Activated B cell treated with CpG ODN at 0.5 μM for 24 hours (primary cell): ENCODE measurements at regions not wholly inside any gene's neighbourhood (a gene's known extent, or its start where the extent isn't known, plus 50 kb on each side); places are given as distances from the start of the nearest gene placed in this dataset.
"Not testable (repeated sequence)": the region's sequence is repeated elsewhere in the genome, so short reads cannot be mapped to it uniquely, and the experiment has no call there.

ENCODE experiments used
- ATAC-seq: fragments of 200-7000 bp; cut with Tn5 transposase; one replicate; pipeline ENCODE4 v1.10.0; 2021; ENCODE audit warnings: low read depth, mild to moderate bottlenecking, moderate library complexity
- CTCF ChIA-PET: fragments of 350-600 bp; sonication (Branson Sonifier 250); formaldehyde crosslinking; loops from one replicate; lab custom pipeline; 2021; ENCODE audit warnings: antibody characterized with exemption; lab: Charles Lee
- POLR2A ChIA-PET: fragments of 350-600 bp; sonication (Branson Sonifier 250); formaldehyde crosslinking; loops from one replicate; lab custom pipeline; 2021; ENCODE audit warnings: antibody characterized with exemption; lab: Charles Lee
- DNase-seq: peaks from one replicate; pipeline ENCODE4 v3.0.0; 2022
- H3K27ac Mint-ChIP-seq: one replicate; pipeline ENCODE4 v1.8.0; 2020; ENCODE audit warnings: mixed read lengths
- H3K27me3 Mint-ChIP-seq: one replicate; pipeline ENCODE4 v1.8.0; 2021; ENCODE audit warnings: mixed read lengths
- H3K36me3 Mint-ChIP-seq: one replicate; pipeline ENCODE4 v1.8.0; 2021; ENCODE audit warnings: low read depth, mixed read lengths
- H3K4me1 Mint-ChIP-seq: one replicate; pipeline ENCODE4 v1.8.0; 2021; ENCODE audit warnings: mixed read lengths
- H3K4me3 Mint-ChIP-seq: one replicate; pipeline ENCODE4 v1.8.0; 2020; ENCODE audit warnings: mild to moderate bottlenecking, mixed read lengths
- H3K9me3 Mint-ChIP-seq: one replicate; pipeline ENCODE4 v1.8.0; 2020; ENCODE audit warnings: mixed read lengths
- intact Hi-C: fragments of 100-400 bp; cut with micrococcal nuclease; formaldehyde crosslinking; loops from one replicate; pipeline ENCODE4 v1.15.1; 2024
- TF ChIP-seq, protein P1 (sequence below): fragments of 200-600 bp; IDR thresholded peaks from one replicate; pipeline ENCODE4 v1.8.0; 2022; ENCODE audit warnings: antibody characterized with exemption, mild to moderate bottlenecking

DNA sequence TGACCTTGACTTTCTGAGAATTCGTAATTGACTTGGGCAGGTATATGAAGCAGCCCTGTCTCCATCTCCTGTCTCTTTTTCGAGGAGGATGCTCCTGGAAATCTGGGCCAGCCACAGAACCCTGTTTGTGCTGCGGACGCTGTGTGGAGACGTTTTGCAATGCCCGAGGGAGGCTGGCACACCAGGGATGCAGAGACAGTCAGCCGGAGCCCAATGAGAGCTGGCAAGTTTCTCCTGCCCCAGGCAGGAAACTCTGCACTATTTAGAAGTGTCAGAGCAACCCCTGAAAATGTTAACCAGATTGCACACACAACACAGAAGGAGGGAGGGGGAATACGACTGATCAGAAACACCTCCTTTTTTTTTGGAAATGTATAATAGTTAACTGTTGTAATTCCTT is 103.2 kb upstream of the DYRK2 start:
- Mint-ChIP-seq H3K4me1 (peaks cover 19% of the 10 kb centered on the region), H3K36me3 (no peaks in the 10 kb centered on the region), H3K27me3 (no peaks in the 10 kb centered on the region), H3K9me3 (no peaks in the 10 kb centered on the region), H3K27ac (no peak overlapping the region), H3K4me3 (no peak overlapping the region)
- POLR2A ChIA-PET = no interaction called here
- TF ChIP-seq, protein P1, sequence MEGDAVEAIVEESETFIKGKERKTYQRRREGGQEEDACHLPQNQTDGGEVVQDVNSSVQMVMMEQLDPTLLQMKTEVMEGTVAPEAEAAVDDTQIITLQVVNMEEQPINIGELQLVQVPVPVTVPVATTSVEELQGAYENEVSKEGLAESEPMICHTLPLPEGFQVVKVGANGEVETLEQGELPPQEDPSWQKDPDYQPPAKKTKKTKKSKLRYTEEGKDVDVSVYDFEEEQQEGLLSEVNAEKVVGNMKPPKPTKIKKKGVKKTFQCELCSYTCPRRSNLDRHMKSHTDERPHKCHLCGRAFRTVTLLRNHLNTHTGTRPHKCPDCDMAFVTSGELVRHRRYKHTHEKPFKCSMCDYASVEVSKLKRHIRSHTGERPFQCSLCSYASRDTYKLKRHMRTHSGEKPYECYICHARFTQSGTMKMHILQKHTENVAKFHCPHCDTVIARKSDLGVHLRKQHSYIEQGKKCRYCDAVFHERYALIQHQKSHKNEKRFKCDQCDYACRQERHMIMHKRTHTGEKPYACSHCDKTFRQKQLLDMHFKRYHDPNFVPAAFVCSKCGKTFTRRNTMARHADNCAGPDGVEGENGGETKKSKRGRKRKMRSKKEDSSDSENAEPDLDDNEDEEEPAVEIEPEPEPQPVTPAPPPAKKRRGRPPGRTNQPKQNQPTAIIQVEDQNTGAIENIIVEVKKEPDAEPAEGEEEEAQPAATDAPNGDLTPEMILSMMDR = no peak
- no peak for DNase-seq
- intact Hi-C loops = no loop called here
- CTCF ChIA-PET = no interaction called here
- no peak for ATAC-seq

DNA sequence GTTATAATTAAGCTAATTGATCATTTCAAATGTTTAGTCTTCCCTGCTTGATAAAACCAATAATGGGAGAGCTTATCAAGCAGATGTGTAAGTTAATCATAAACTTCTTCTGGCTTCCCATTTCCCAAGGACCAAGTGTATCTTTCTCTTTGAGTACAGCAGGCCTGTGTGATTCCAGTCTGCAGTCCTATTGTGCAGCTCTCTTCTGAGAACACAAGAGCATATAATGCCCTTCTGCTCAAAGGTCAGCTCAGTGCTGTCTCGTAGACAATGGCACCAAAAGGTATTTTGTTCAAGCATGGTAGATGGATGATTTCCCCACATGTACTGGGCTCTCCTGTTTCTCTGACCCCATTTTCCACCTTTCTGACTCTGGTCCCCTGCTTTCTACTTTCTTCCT is 101.8 kb upstream of the DYRK2 start:
- Mint-ChIP-seq H3K4me1 (peaks cover 18% of the 10 kb centered on the region), H3K9me3 (no peaks in the 10 kb centered on the region), H3K4me3 (no peak overlapping the region), H3K27me3 (no peaks in the 10 kb centered on the region), H3K36me3 (no peaks in the 10 kb centered on the region), H3K27ac (no peak overlapping the region)
- intact Hi-C loops = no loop called here
- TF ChIP-seq, protein P1 = no peak
- no peak for ATAC-seq
- CTCF ChIA-PET = no interaction called here
- POLR2A ChIA-PET = no interaction called here
- DNase-seq = no peak

DNA sequence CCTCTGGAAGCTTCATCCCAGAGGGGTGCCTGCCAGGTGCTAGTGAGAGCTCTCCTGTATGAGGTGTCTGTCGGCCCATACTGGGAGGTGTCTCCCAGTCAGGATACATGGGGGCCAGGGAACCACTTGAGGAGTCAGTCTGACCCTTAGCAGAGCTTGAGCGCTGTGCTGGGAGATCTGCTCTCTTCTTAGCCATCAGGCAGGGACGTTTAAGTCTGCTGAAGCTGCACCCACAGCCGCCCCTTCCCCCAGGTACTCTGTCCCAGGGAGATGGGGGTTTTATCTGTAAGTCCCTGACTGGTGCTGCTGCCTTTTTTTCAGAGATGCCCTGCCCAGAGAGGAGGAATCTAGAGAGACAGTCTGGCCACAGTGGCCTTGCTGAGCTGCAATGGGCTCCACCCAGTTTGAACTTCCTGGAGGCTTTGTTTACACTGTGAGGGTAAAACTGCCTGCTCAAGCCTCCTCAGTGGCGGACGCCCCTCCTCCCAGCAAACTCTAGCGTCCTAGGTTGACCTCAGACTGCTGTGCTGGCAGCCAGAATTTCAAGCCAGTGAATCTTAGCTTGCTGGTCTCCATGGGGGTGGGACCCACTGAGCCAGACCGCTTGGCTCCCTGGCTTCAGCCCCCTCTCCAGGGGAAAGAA is 93.3 kb upstream of the DYRK2 start:
- H3K4me3 Mint-ChIP-seq, ATAC-seq, H3K9me3 Mint-ChIP-seq, H3K36me3 Mint-ChIP-seq, CTCF ChIA-PET, H3K27ac Mint-ChIP-seq, DNase-seq, H3K27me3 Mint-ChIP-seq, intact Hi-C loops, POLR2A ChIA-PET: not testable (repeated sequence)
- H3K4me1 Mint-ChIP-seq = peaks cover 17% of the 10 kb centered on the region

DNA sequence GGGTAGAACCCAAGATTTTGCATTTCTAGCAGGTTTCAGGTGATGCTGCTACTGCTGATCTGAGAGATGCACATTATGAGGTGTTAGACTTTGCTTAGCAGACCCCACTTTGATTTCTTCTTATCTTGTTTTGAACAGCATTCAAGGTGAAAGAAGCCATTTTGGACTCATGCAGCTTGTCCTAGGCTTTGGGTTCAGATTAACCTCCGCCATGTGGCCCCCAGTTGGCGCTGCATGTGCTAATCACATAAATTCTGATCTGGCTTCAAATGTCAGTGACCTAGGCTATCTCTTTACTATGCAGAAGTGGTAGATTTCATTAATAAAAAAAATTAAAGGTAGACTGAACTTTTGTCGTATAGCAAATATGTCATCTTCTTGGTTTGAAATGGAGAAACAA is 89.8 kb upstream of the DYRK2 start:
- Mint-ChIP-seq H3K36me3 (no peaks in the 10 kb centered on the region), H3K9me3 (peaks cover 7% of the 10 kb centered on the region), H3K4me1 (peaks cover 10% of the 10 kb centered on the region), H3K27ac (no peak overlapping the region), H3K27me3 (peaks cover 2% of the 10 kb centered on the region), H3K4me3 (no peak overlapping the region)
- TF ChIP-seq, protein P1 = no peak
- ATAC-seq (no peak), DNase-seq (no peak)
- CTCF ChIA-PET = no interaction called here
- intact Hi-C loops = no loop called here
- POLR2A ChIA-PET = no interaction called here

DNA sequence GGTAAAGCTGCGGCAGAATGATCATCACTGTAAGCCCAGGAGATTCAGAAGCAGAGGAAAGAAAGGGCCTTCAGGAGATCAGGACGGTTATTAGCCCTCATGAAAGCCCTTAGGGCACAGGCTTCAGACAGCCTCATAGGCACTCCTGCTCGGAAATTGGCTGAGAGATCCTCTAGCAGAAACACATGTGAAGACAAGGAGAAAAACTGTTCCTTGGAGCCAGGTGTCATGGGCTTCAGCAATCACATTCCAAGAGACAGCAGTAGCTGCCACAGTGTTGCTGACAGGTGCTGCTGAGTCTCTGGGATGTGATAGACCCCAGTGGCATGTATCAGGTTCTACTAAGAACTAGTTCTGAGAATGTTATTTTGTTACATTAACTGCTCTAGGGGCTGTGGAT is 88.8 kb upstream of the DYRK2 start:
- ChIA-PET POLR2A (no interaction called here), CTCF (no interaction called here)
- no peaks in the 10 kb centered on the region for H3K36me3 Mint-ChIP-seq
- TF ChIP-seq, protein P1 = no peak
- intact Hi-C loops = no loop called here
- H3K27ac Mint-ChIP-seq = no peak overlapping the region
- H3K27me3 Mint-ChIP-seq = peaks cover 4% of the 10 kb centered on the region
- H3K4me3 Mint-ChIP-seq = no peak overlapping the region
- H3K4me1 Mint-ChIP-seq = peaks cover 9% of the 10 kb centered on the region
- ATAC-seq (no peak), DNase-seq (no peak)
- H3K9me3 Mint-ChIP-seq = peaks cover 7% of the 10 kb centered on the region
